ENCODE measurements at regions not wholly inside any gene's neighbourhood (a gene's known extent, or its start where the extent isn't known, plus 50 kb on each side); places are given as distances from the start of the nearest gene placed in this dataset.

DNA sequence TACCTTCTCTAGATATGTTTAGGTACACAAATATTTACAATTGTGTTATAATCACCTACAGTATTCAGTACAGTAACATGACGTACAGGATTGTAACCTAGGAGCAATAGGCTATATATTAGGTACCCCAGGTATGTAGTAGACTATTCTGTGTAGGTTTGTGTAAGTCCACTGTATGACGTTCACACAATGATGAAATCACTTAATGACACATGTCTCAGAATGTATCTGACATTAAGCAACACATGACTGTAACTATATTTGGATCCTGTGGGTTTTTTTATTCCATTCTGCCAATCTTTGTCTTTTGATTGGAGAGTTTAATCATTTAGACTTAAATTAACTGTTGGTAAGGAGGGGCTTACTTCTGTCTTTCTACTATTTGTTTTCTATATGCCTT, 52.1 kb downstream of the STYXL2 start:
- Histone ChIP-seq H3K27me3 (ENCODE audit: control insufficient read depth, insufficient read depth, low read length) (no peaks in the 10 kb centered on the region), H3K36me3 (replicated peaks; ENCODE audit: control insufficient read depth, insufficient read depth, low read length) (no peaks in the 10 kb centered on the region), H3K4me3 (ENCODE audit: insufficient read depth, low read depth, low read length) (no peak overlapping the region)
- no peak for DNase-seq

DNA sequence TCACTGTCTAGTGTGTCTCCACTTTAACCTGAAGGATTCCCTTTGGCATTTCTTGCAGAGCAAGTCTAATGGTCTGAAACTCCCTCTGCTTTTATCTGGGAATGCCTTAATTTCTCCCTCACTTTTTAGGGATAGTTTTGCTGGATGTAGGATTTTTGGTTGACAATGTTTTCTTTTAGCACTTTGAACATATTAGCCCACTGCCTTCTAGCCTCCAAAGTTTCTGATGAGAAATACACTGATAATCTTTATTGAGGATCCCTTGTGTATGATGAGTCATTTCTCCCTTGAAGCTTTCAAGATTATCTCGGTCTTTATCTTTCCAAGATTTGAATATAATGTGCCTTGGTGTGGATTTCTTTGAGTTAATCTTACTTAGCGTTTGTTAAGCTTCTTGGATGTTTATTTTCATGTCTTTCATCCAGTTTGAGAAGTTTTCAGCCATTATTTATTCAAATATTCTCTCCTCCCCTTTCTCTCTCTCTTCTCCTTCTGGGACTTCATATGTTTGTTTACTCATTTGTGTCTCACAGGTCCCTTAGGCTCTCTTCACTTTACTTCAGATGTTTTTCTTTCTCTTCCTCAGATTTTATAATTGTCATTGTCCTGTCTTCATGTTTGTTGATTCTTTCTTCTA, 53.1 kb downstream of the STYXL2 start:
- no peaks in the 10 kb centered on the region for H3K36me3 ChIP-seq (replicated peaks; ENCODE audit: control insufficient read depth, insufficient read depth, low read length)
- H3K27me3 ChIP-seq (ENCODE audit: control insufficient read depth, insufficient read depth, low read length): no peaks in the 10 kb centered on the region
- H3K4me3 ChIP-seq (ENCODE audit: insufficient read depth, low read depth, low read length): no peak overlapping the region
- DNase-seq: no peak

DNA sequence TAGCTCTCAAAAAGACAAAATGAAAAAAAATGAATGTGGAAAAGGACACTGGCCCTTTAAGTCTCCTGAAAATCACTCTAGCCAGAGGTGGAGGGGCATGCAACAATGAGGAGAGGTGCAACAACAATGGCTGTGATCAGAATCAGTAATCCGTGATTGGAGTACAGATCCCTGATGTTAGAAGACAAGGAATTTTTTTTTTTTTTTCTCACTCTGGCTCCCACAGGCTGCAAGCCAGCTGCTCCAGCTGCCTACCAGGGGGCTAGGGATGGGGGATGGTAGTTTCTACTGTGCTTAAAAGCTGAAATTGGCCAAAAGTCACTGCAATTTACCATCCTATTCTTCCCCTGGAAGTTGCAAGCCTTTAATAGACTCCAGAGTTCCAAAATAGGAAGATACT, 54.5 kb downstream of the STYXL2 start:
- no peak overlapping the region for H3K4me3 ChIP-seq (ENCODE audit: insufficient read depth, low read depth, low read length)
- DNase-seq: peak; percentile 64
- H3K36me3 ChIP-seq (replicated peaks; ENCODE audit: control insufficient read depth, insufficient read depth, low read length): no peaks in the 10 kb centered on the region
- no peaks in the 10 kb centered on the region for H3K27me3 ChIP-seq (ENCODE audit: control insufficient read depth, insufficient read depth, low read length)

DNA sequence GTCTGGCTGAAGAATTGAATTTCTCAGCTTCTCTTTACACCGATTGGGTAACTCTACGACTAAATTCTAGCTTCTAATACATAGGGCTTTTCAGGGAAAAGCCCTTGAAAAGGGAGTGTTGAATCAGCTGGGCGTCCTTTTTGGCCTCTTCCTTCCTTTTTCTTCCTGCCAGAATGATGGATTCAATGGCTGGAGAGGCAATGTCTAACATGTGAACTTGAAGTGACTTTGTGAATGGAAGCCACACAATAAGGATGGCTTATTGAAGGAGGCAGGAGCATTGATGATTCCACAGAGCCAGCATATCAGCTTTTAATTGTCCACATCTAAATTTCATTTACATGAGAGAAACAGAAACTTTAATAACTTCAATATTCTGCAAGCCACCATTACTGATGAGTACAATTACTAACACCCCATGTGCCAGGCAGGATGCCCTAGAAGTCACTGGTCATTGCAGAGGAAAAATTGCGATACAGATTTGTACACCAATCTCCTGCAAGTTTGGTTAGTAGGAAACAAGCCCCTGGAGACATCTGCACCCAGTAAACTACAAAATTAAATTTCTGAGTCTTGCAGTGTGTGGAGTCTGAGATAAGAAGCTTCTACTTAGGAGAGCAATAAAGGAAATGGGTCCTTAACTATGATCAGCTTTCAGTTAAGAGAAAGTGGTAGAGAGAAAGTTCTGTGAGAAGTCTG, 56.1 kb downstream of the STYXL2 start:
- Histone ChIP-seq H3K4me3 (ENCODE audit: insufficient read depth, low read depth, low read length) (no peak overlapping the region), H3K27me3 (ENCODE audit: control insufficient read depth, insufficient read depth, low read length) (no peaks in the 10 kb centered on the region)
- no peak for DNase-seq

DNA sequence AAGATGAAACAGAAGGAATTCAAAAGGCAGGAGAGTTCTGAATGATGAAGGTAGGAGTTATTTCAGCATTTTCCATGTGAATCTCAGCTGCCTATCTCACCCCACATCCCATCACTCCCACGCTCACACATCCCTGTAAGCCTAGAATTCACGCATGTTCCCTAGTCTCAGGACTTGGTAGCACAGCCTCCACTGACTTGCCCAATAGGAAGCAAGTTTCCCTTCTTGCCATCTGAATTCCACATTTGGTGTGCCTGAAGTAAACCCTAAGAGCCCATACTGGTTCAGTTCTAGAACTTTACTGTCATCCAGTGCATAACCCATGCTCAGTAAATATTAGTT, 56.6 kb downstream of the STYXL2 start:
- no peak for DNase-seq
- Histone ChIP-seq H3K4me3 (ENCODE audit: insufficient read depth, low read depth, low read length) (no peak overlapping the region), H3K36me3 (replicated peaks; ENCODE audit: control insufficient read depth, insufficient read depth, low read length) (no peaks in the 10 kb centered on the region), H3K27me3 (ENCODE audit: control insufficient read depth, insufficient read depth, low read length) (no peaks in the 10 kb centered on the region)

More for the DNA sequence above, 56.1 kb downstream of the STYXL2 start:
- H3K36me3 ChIP-seq (replicated peaks; ENCODE audit: control insufficient read depth, insufficient read depth, low read length): no peaks in the 10 kb centered on the region

DNA sequence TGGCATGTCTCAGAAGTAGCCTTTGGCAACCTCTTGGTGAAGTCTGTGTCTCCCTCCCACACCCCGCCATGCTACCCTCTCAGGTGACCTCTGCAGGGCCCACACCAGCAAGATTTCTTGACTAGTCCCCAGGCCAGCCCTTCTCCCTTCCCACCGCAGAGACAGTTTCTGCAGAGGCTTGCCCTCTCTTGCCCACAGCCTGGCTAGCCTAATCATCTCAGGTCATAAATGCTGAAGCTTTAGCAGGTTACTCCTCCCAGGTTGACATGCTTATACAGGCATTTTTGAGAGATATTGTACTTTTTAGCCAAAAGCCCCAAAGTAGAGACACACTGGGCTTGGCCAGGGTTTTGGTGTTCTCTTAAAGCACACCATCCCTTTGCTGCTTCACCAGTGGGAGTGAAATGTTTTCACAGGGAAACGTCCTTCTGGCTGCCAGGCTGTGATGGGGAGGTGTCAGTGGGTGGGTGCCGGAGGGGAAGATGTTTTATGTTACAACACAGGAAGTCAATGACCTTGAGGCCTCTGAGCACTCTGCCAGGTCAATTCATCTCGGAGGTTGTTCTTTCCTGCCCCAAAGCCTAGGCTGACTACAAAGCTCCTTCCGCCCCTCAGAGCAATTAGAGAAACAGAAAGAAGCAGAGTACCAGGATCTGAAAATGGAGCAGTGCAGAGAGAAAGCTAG, 58.5 kb downstream of the STYXL2 start:
- no peak for DNase-seq
- H3K27me3 ChIP-seq (ENCODE audit: control insufficient read depth, insufficient read depth, low read length): no peaks in the 10 kb centered on the region

DNA sequence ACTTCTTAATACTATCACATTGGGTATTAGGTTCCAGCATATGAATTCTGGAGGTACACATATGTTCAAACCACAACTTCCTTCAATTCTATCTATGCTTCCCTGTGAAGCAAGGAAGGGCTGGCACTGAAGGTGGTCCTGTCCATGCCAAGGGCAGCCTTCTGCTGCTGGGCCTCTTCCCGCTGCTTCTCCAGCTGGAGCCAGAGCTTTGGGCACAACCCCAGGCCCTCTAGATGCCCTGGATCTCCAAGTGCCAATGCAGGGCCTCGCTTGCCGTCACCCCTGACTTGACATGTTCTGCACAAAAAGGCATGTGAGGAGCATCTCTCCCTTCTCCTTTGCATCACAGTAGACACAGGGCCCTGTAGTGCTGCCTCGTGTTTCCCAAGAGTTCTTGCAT, 62.6 kb downstream of the STYXL2 start:
- no peaks in the 10 kb centered on the region for H3K27me3 ChIP-seq (ENCODE audit: control insufficient read depth, insufficient read depth, low read length)
- no peak overlapping the region for H3K4me3 ChIP-seq (ENCODE audit: insufficient read depth, low read depth, low read length)
- DNase-seq: no peak
- no peaks in the 10 kb centered on the region for H3K36me3 ChIP-seq (replicated peaks; ENCODE audit: control insufficient read depth, insufficient read depth, low read length)

More for the DNA sequence above, 58.5 kb downstream of the STYXL2 start:
- no peak overlapping the region for H3K4me3 ChIP-seq (ENCODE audit: insufficient read depth, low read depth, low read length)
- no peaks in the 10 kb centered on the region for H3K36me3 ChIP-seq (replicated peaks; ENCODE audit: control insufficient read depth, insufficient read depth, low read length)

DNA sequence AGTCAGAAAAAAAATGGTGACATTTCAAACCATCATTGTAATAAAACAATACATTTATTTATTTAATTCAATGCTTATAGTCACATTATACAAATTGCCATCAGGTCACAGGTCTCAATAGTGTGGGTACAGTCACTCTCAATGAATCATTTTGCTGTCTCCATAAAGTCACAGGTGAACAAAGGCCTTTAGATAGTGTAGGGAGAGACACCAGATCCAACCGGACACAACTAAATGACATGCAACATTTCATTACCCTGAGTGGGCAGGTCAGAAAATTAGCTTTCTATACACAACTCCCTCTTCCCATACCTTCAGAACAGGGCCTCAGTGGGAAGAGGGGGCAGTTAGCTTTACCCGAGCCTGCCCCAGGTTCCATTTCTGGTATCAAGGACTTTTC, 63.2 kb downstream of the STYXL2 start:
- H3K27me3 ChIP-seq (ENCODE audit: control insufficient read depth, insufficient read depth, low read length): no peaks in the 10 kb centered on the region

DNA sequence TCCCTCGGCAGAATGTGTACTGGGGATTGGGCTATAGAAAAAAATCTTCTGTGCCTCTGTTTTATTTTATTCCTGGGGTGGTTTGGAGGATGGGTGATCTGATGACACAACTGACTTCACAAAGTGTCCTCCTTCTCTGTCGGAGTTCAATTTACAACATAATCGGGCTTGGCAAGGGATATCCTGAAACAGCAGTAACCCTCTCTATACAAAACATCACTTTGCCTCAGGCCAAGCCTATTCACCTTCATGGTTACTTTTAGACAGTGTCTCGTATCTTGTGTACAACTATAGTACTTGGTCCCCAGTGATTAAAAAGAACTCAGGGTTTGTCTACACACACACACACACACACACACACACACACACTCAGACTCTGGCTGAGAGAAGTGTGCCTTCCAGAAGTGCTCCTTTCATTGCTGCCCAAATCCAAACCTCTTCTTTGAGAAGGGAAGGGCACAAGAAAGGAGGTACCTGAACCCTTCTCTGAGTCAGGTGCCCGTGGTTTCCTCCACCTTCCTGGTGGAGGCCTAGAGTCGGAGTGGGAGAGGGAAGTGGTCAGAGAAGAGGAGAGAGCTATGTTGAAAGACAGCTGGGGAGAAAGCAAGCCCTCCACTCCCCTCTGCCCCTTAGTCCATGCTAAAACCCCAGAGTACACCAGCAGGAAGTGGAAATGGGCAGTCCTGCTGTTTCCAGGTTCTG, 62.4 kb upstream of the POU2F1 start:
- Histone ChIP-seq H3K4me3 (ENCODE audit: insufficient read depth, low read depth, low read length) (no peak overlapping the region), H3K27me3 (ENCODE audit: control insufficient read depth, insufficient read depth, low read length) (no peaks in the 10 kb centered on the region), H3K36me3 (replicated peaks; ENCODE audit: control insufficient read depth, insufficient read depth, low read length) (no peaks in the 10 kb centered on the region)
- peak; percentile 35 for DNase-seq

More for the DNA sequence above, 63.2 kb downstream of the STYXL2 start:
- DNase-seq: no peak
- no peak overlapping the region for H3K4me3 ChIP-seq (ENCODE audit: insufficient read depth, low read depth, low read length)
- H3K36me3 ChIP-seq (replicated peaks; ENCODE audit: control insufficient read depth, insufficient read depth, low read length): no peaks in the 10 kb centered on the region

DNA sequence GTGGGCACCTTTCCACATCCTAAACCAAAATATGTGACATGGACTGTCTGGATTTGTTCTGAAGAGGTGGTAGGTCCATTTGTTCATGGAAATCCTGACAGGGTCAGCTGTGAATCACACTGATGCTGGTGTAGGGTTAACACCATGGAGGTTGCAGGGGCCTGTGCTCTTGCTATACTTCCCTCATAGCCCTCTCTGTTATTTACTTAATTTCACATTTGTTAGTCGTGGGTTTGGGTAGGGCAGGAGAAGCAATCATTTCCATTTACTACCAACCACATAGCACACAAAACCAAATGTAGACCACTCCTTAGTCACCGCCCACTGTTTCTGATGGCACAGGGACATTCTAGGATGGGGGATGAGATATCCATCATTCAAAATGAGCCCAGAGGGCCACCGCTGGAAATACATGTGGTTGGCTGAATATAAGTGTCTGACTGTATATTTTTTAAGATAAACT, 61.8 kb upstream of the POU2F1 start:
- H3K27me3 ChIP-seq (ENCODE audit: control insufficient read depth, insufficient read depth, low read length): no peaks in the 10 kb centered on the region
- no peak for DNase-seq
- no peaks in the 10 kb centered on the region for H3K36me3 ChIP-seq (replicated peaks; ENCODE audit: control insufficient read depth, insufficient read depth, low read length)
- H3K4me3 ChIP-seq (ENCODE audit: insufficient read depth, low read depth, low read length): no peak overlapping the region

DNA sequence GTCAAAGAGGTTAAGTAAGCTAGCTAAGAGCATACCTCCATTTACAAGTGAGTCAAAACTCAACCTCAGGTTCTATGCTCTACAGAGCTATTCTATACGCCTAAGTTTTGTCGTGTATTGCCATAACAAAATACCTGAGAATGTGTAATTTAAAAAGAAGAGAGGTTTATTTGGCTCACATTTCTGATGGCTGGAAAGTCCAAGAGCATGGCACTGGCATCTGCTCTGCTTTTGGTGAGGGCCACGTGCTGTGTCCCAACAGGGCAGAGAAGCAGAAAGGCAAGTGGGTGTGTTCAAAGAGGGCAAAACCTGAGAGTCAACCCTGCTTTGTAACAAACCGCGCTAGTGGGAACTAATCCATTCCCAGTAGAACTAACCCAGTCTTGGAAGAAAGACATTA, 60.9 kb upstream of the POU2F1 start:
- Histone ChIP-seq H3K36me3 (replicated peaks; ENCODE audit: control insufficient read depth, insufficient read depth, low read length) (no peaks in the 10 kb centered on the region), H3K27me3 (ENCODE audit: control insufficient read depth, insufficient read depth, low read length) (no peaks in the 10 kb centered on the region), H3K4me3 (ENCODE audit: insufficient read depth, low read depth, low read length) (no peak overlapping the region)
- no peak for DNase-seq

DNA sequence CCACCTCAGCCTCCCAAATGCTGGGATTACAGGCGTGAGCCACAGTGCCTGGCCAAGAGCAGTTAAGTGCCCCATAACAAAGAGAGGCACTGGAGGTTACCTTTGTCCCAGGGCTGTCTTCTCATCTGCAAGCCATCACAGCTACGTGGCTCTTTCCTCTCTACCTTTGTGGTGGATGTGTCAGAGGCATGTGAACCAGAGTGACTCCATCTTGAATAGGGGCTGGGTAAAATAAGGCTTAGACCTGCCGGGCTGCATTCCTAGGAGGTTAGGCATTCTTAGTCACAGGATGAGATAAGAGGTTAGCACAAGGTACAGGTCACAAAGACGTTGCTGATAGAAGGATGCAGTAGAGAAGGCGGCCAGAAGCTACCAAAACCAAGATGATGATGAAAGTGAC, 59.4 kb upstream of the POU2F1 start:
- DNase-seq: no peak
- Histone ChIP-seq H3K4me3 (ENCODE audit: insufficient read depth, low read depth, low read length) (no peak overlapping the region), H3K36me3 (replicated peaks; ENCODE audit: control insufficient read depth, insufficient read depth, low read length) (no peaks in the 10 kb centered on the region), H3K27me3 (ENCODE audit: control insufficient read depth, insufficient read depth, low read length) (no peaks in the 10 kb centered on the region)

DNA sequence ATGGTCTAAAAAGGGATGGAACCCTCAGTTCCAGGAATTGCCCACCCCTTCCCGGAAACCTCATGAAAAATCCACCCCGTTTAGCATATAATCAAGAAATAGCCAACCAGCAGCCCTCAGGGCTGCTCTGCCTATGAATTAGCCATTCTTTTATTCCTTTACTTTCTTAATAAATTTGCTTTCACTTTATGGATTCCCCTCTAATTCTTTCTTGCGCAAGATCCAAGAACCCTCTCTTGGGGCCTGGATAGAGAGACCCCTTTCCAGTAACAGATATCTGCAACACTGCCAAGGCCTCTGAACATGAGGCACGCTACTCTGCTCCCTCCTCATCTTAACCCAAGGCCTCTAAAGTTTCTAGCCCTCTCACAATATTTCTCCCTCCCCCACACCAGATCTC, 58.9 kb upstream of the POU2F1 start:
- Histone ChIP-seq H3K4me3 (ENCODE audit: insufficient read depth, low read depth, low read length) (no peak overlapping the region), H3K36me3 (replicated peaks; ENCODE audit: control insufficient read depth, insufficient read depth, low read length) (no peaks in the 10 kb centered on the region)

DNA sequence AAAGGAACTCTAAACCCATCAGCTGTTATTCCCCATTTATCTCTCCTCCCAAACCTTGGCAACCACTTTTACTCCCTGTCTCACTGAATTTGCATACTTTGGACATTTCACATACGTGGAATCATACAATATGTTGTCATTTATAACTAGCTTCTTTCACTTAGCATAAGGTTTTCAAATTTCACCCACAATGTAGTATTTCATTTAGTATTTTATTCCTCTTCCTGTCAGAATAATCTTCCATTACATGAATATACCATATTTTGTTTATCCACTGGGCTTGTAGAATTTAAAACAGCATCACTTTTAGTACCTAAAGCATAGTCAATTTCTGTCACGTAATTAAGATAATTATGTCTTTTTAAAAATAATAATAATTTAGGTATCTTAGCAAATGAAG, 55.5 kb upstream of the POU2F1 start:
- Histone ChIP-seq H3K36me3 (replicated peaks; ENCODE audit: control insufficient read depth, insufficient read depth, low read length) (no peaks in the 10 kb centered on the region), H3K27me3 (ENCODE audit: control insufficient read depth, insufficient read depth, low read length) (no peaks in the 10 kb centered on the region), H3K4me3 (ENCODE audit: insufficient read depth, low read depth, low read length) (no peak overlapping the region)

More for the DNA sequence above, 58.9 kb upstream of the POU2F1 start:
- no peaks in the 10 kb centered on the region for H3K27me3 ChIP-seq (ENCODE audit: control insufficient read depth, insufficient read depth, low read length)
- no peak for DNase-seq

More for the DNA sequence above, 55.5 kb upstream of the POU2F1 start:
- no peak for DNase-seq
